SK-N-SH (cell line): ENCODE measurements at regions not wholly inside any gene's neighbourhood (a gene's known extent, or its start where the extent isn't known, plus 50 kb on each side); places are given as distances from the start of the nearest gene placed in this dataset.

ENCODE experiments used
- EP300 ChIP-seq, 2 experiments: IDR thresholded peaks; 2 replicates each; pipeline versions ENCODE4 v1.4.0 to v1.6.1; 2012; ENCODE audit warnings: borderline replicate concordance in 1 of 2, low read depth in 1 of 2, low read length in 1 of 2
- EZH2phosphoT487 ChIP-seq: fragments of 200-600 bp; sonication (generic); IDR thresholded peaks from 2 replicates; pipeline ENCODE4 v1.6.1; 2017; ENCODE audit warnings: low read depth, mixed run types, mild to moderate bottlenecking, antibody characterized with exemption, moderate library complexity, borderline replicate concordance
- MEF2A ChIP-seq: IDR thresholded peaks from 2 replicates; pipeline ENCODE4 v1.4.0; 2012; ENCODE audit warnings: low read depth, borderline replicate concordance
- SMC3 ChIP-seq: IDR thresholded peaks from 2 replicates; pipeline ENCODE4 v1.6.1; 2012; ENCODE audit warnings: low read depth, low read length, improper control_type of control experiment
- YY1 ChIP-seq: IDR thresholded peaks from 2 replicates; pipeline ENCODE4 v1.4.0; 2012; ENCODE audit warnings: low read depth, mild to moderate bottlenecking
- TF ChIP-seq, protein P1 (sequence below): fragments of 200-600 bp; sonication (generic); IDR thresholded peaks from 2 replicates; pipeline ENCODE4 v1.6.1; 2017; ENCODE audit warnings: antibody characterized with exemption, mild to moderate bottlenecking, moderate library complexity
- TF ChIP-seq, protein P2 (sequence below): IDR thresholded peaks from 2 replicates; pipeline ENCODE4 v1.4.0; 2012; ENCODE audit warnings: low read depth, borderline replicate concordance

DNA sequence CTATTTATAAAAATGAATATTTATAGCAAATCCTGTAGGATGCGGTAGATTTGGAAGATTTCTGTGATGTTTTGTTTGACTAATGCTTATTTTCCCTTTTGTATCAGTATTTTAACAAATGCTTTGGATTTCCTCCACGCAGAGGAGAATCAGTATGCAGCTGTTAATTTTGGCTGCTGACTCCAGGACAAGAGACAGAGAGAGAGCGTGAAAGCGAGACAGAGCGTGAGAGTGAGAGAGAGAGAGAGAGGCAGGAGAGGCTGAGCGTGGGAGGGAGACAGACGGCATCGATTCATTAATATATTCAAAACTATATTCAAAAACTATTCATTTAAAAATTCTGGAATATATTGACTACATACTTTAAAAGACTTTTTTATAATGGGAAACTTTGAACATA is 62.5 kb downstream of the RRM2 start:
- TF ChIP-seq YY1, result no peak
- TF ChIP-seq, protein P1, sequence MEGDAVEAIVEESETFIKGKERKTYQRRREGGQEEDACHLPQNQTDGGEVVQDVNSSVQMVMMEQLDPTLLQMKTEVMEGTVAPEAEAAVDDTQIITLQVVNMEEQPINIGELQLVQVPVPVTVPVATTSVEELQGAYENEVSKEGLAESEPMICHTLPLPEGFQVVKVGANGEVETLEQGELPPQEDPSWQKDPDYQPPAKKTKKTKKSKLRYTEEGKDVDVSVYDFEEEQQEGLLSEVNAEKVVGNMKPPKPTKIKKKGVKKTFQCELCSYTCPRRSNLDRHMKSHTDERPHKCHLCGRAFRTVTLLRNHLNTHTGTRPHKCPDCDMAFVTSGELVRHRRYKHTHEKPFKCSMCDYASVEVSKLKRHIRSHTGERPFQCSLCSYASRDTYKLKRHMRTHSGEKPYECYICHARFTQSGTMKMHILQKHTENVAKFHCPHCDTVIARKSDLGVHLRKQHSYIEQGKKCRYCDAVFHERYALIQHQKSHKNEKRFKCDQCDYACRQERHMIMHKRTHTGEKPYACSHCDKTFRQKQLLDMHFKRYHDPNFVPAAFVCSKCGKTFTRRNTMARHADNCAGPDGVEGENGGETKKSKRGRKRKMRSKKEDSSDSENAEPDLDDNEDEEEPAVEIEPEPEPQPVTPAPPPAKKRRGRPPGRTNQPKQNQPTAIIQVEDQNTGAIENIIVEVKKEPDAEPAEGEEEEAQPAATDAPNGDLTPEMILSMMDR, result no peak
- no peak for TF ChIP-seq MEF2A
- TF ChIP-seq EP300 (IDR thresholded peaks at IDR 0.05; ENCODE audit: borderline replicate concordance in 1 of 2, low read depth in 1 of 2, low read length in 1 of 2), result no peak
- TF ChIP-seq EZH2phosphoT487, result no peak
- TF ChIP-seq, protein P2, sequence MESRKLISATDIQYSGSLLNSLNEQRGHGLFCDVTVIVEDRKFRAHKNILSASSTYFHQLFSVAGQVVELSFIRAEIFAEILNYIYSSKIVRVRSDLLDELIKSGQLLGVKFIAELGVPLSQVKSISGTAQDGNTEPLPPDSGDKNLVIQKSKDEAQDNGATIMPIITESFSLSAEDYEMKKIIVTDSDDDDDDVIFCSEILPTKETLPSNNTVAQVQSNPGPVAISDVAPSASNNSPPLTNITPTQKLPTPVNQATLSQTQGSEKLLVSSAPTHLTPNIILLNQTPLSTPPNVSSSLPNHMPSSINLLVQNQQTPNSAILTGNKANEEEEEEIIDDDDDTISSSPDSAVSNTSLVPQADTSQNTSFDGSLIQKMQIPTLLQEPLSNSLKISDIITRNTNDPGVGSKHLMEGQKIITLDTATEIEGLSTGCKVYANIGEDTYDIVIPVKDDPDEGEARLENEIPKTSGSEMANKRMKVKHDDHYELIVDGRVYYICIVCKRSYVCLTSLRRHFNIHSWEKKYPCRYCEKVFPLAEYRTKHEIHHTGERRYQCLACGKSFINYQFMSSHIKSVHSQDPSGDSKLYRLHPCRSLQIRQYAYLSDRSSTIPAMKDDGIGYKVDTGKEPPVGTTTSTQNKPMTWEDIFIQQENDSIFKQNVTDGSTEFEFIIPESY, result no peak
- TF ChIP-seq SMC3, result no peak
